ENCODE measurements at regions not wholly inside any gene's neighbourhood (a gene's known extent, or its start where the extent isn't known, plus 50 kb on each side); places are given as distances from the start of the nearest gene placed in this dataset.

- H3K27ac ChIP-seq (ENCODE audit: control insufficient read depth, insufficient read depth), result no peak overlapping the region
- no peak for DNase-seq (ENCODE audit: low read depth, low spot score)
- no peak overlapping the region for H3K4me2 ChIP-seq (ENCODE audit: control insufficient read depth, insufficient read depth)
- H3K4me1 ChIP-seq (ENCODE audit: control insufficient read depth, insufficient read depth, low read length), result no peaks in the 10 kb centered on the region
- ChIA-PET CTCF (interaction anchor here (0.9 kb wide), 1 partner anchor 31 kb away, joined by 3 read pairs; no protein-coding TSS in a partner anchor), SMC1A (ENCODE audit: uncharacterized antibody, unreplicated experiment) (no interaction called here), RAD21 (ENCODE audit: unreplicated experiment) (interaction anchor here (0.6 kb wide), 1 partner anchor 40 kb away, joined by 3 read pairs; no protein-coding TSS in a partner anchor), POLR2A (no interaction called here)
- H3K9ac ChIP-seq (ENCODE audit: control insufficient read depth, insufficient read depth, low read length), result no peak overlapping the region
- in situ Hi-C loops (cut with MboI) (no loop called here), intact Hi-C loops (cut with micrococcal nuclease; ENCODE audit: unreplicated experiment) (no loop called here)
- FAIRE-seq, result no peak
- H2AFZ ChIP-seq (ENCODE audit: control insufficient read depth, low read depth, low read length), result no peak overlapping the region
- H3K27me3 ChIP-seq (replicated peaks in 1 of 2; ENCODE audit: control insufficient read depth in 2 of 2, insufficient read depth in 2 of 2, low read length in 1 of 2), result no peaks in the 10 kb centered on the region
- no peaks in the 10 kb centered on the region for H3K79me2 ChIP-seq (ENCODE audit: control insufficient read depth, insufficient read depth, low read length)
- BruUV-seq (replicated peaks), result no TSS peak
- no peaks in the 10 kb centered on the region for H3K36me3 ChIP-seq (ENCODE audit: control insufficient read depth in 2 of 2, insufficient read depth in 2 of 2, low read length in 1 of 2)
- WGBS (ENCODE audit: insufficient coverage, insufficient replicate concordance, low lambda C conversion rate, missing lambda C conversion rate), result 23% methylated on average over 4 of the region's 4 CpGs
- H4K20me1 ChIP-seq (ENCODE audit: control insufficient read depth, insufficient read depth), result no peaks in the 10 kb centered on the region
- ATAC-seq, result no peak
- H3K9me3 ChIP-seq (replicated peaks; ENCODE audit: control insufficient read depth, insufficient read depth, low read length), result no peaks in the 10 kb centered on the region
- no peak overlapping the region for H3K4me3 ChIP-seq
- TF ChIP-seq TBL1XR1 (IDR thresholded peaks at IDR 0.05; ENCODE audit: low read depth, low read length), result no peak
- TF ChIP-seq MEF2A (IDR thresholded peaks at IDR 0.05; ENCODE audit: insufficient read depth, low read depth, low read length), result no peak
- no peak for TF ChIP-seq MYB (IDR thresholded peaks at IDR 0.05; ENCODE audit: borderline replicate concordance, low read depth, low read length)
- TF ChIP-seq RBBP5 (conservative IDR thresholded peaks at IDR 0.05), result no peak
- TF ChIP-seq ZBTB40 (IDR thresholded peaks at IDR 0.05; ENCODE audit: borderline replicate concordance), result no peak
- TF ChIP-seq HDGF (IDR thresholded peaks at IDR 0.05), result no peak
- TF ChIP-seq RFX5 (IDR thresholded peaks at IDR 0.05; ENCODE audit: low read depth, low read length), result no peak
- no peak for TF ChIP-seq PKNOX1 (IDR thresholded peaks at IDR 0.05)
- TF ChIP-seq ZBTB11 (CRISPR knock-in tag; IDR thresholded peaks at IDR 0.05), result no peak
- TF ChIP-seq POLR2A (IDR thresholded peaks at IDR 0.05; ENCODE audit: low read depth, low read length), result no peak
- TF ChIP-seq FOS (IDR thresholded peaks at IDR 0.05; ENCODE audit: borderline replicate concordance, extremely low read depth, insufficient read length), result no peak
- TF ChIP-seq MAX (IDR thresholded peaks at IDR 0.05; ENCODE audit: low read depth, low read length), result no peak
- no peak for TF ChIP-seq SMAD5 (IDR thresholded peaks at IDR 0.05; ENCODE audit: low read depth)
These were observed 62.7 kb upstream of the GATA6 start for GRCh38 chr18:22106536-22107292.
